GM12878 (cell line): ENCODE measurements at regions not wholly inside any gene's neighbourhood (a gene's known extent, or its start where the extent isn't known, plus 50 kb on each side); places are given as distances from the start of the nearest gene placed in this dataset.

Source experiments
- ATAC-seq: fragments of 200-7000 bp; cut with Tn5 transposase; 3 replicates; pipeline ENCODE4 v1.9.1; 2020; ENCODE audit warnings: mild to moderate bottlenecking, moderate library complexity
- BruUV-seq: library from RNA; stranded (reverse); fragments of 400-500 nt; replicated peaks from 2 replicates; lab custom pipeline; 2021; lab: Mats Ljungman, UMichigan
- CTCF ChIA-PET: fragments of 300-600 bp; sonication (Branson Sonifier 250); formaldehyde crosslinking; extraction: SDS; loops from one replicate; lab custom pipeline; 2021; ENCODE audit warnings: inconsistent platforms; lab: Yijun Ruan, JAX
- POLR2A ChIA-PET: fragments of 350-600 bp; formaldehyde crosslinking; extraction: SDS; loops from one replicate; lab custom pipeline; 2021; ENCODE audit warnings: inconsistent platforms; lab: Charles Lee
- RAD21 ChIA-PET: fragments of 300-600 bp; sonication (Branson Sonifier 250); formaldehyde crosslinking; loops from one replicate; lab custom pipeline; 2023; ENCODE audit warnings: antibody characterized with exemption; ENCODE audit not compliant: unreplicated experiment; lab: Charles Lee
- SMC1A ChIA-PET: fragments of 300-600 bp; sonication (Branson Sonifier 250); formaldehyde crosslinking; loops from one replicate; lab custom pipeline; 2023; ENCODE audit not compliant: unreplicated experiment, uncharacterized antibody; lab: Charles Lee
- DNase-seq: peaks from one replicate; pipeline ENCODE4 v3.0.0-alpha.2; 2011; ENCODE audit warnings: low read depth, low spot score
- FAIRE-seq: peaks from 3 replicates; lab custom pipeline; 2011; peaks lifted over from hg19 to GRCh38; lab: Jason Lieb, UNC
- H2AFZ ChIP-seq: 2 replicates; pipeline ENCODE4 v1.6.0; 2011; ENCODE audit warnings: low read depth, low read length, control low read depth; ENCODE audit not compliant: control insufficient read depth
- H3K27ac ChIP-seq: 2 replicates; pipeline ENCODE4 v1.5.1; 2011; ENCODE audit warnings: control low read depth; ENCODE audit not compliant: control insufficient read depth, insufficient read depth
- H3K27me3 ChIP-seq, 2 experiments: replicated peaks in 1 of 2; 2 replicates each; pipeline versions ENCODE4 v1.6.0 to v1.6.1; 2011; ENCODE audit warnings: low read length in 1 of 2; ENCODE audit not compliant: control insufficient read depth in 2 of 2, insufficient read depth in 2 of 2
- H3K36me3 ChIP-seq, 2 experiments: 2 replicates each; pipeline ENCODE4 v1.5.1; 2011; ENCODE audit warnings: low read length in 1 of 2; ENCODE audit not compliant: control insufficient read depth in 2 of 2, insufficient read depth in 2 of 2
- H3K4me1 ChIP-seq: 2 replicates; pipeline ENCODE4 v1.6.1; 2011; ENCODE audit warnings: mild to moderate bottlenecking, low read length, moderate library complexity, mixed read lengths; ENCODE audit not compliant: control insufficient read depth, insufficient read depth
- H3K4me2 ChIP-seq: 2 replicates; pipeline ENCODE4 v1.6.0; 2011; ENCODE audit warnings: control low read depth; ENCODE audit not compliant: control insufficient read depth, insufficient read depth
- H3K4me3 ChIP-seq: fragments of 200-600 bp; sonication (generic); 2 replicates; pipeline ENCODE4 v1.5.1; 2016
- H3K79me2 ChIP-seq: 2 replicates; pipeline ENCODE4 v1.6.0; 2011; ENCODE audit warnings: low read length; ENCODE audit not compliant: control insufficient read depth, insufficient read depth
- H3K9ac ChIP-seq: 2 replicates; pipeline ENCODE4 v1.8.0; 2011; ENCODE audit warnings: low read length, control low read depth, mixed read lengths; ENCODE audit not compliant: control insufficient read depth, insufficient read depth
- H3K9me3 ChIP-seq: replicated peaks from 3 replicates; pipeline ENCODE4 v1.5.1; 2011; ENCODE audit warnings: mild to moderate bottlenecking, low read length; ENCODE audit not compliant: control insufficient read depth, insufficient read depth
- H4K20me1 ChIP-seq: 2 replicates; pipeline ENCODE4 v1.6.0; 2011; ENCODE audit not compliant: control insufficient read depth, insufficient read depth
- CEBPZ ChIP-seq: fragments of 150-350 bp; IDR thresholded peaks from 2 replicates; pipeline ENCODE4 v1.6.1; 2016; ENCODE audit warnings: low read depth, low read length
- CREB1 ChIP-seq: IDR thresholded peaks from 2 replicates; pipeline ENCODE4 v1.6.1; 2012; ENCODE audit warnings: low read depth, mild to moderate bottlenecking, inconsistent platforms
- ETV6 ChIP-seq, 2 experiments: fragments of 450-650 bp in 1 of 2; IDR thresholded peaks in 1 of 2; conservative IDR thresholded peaks in 1 of 2; 2 replicates each; pipeline ENCODE4 v1.6.1; 2014; ENCODE audit warnings: antibody characterized with exemption in 1 of 2, borderline replicate concordance in 1 of 2, low read depth in 1 of 2, mild to moderate bottlenecking in 1 of 2, moderate library complexity in 1 of 2
- FOS ChIP-seq: IDR thresholded peaks from 3 replicates; pipeline ENCODE4 v1.6.1; 2011; ENCODE audit warnings: borderline replicate concordance; ENCODE audit not compliant: insufficient read length; ENCODE audit errors: extremely low read depth
- FOXM1 ChIP-seq: IDR thresholded peaks from 2 replicates; pipeline ENCODE4 v1.6.1; 2012; ENCODE audit warnings: low read depth, mild to moderate bottlenecking, inconsistent platforms, low read length, moderate library complexity
- IRF5 ChIP-seq: fragments of 450-650 bp; IDR thresholded peaks from 2 replicates; pipeline ENCODE4 v1.6.1; 2017; ENCODE audit warnings: borderline replicate concordance
- MTA2 ChIP-seq: fragments of 450-650 bp; IDR thresholded peaks from 2 replicates; pipeline ENCODE4 v1.6.1; 2016; ENCODE audit warnings: low read depth, mild to moderate bottlenecking, moderate library complexity
- MYB ChIP-seq: fragments of 150-350 bp; IDR thresholded peaks from 2 replicates; pipeline ENCODE4 v1.6.1; 2014; ENCODE audit warnings: mild to moderate bottlenecking, low read depth, low read length, borderline replicate concordance
- NBN ChIP-seq: fragments of 450-650 bp; IDR thresholded peaks from 2 replicates; pipeline ENCODE4 v1.6.1; 2016
- NFXL1 ChIP-seq: fragments of 450-650 bp; IDR thresholded peaks from 2 replicates; pipeline ENCODE4 v1.6.1; 2017; ENCODE audit warnings: antibody characterized with exemption, mild to moderate bottlenecking, borderline replicate concordance
- NR2C2 ChIP-seq: IDR thresholded peaks from 2 replicates; pipeline ENCODE4 v1.6.1; 2011; ENCODE audit warnings: borderline replicate concordance, low read depth; ENCODE audit not compliant: control insufficient read depth, insufficient read length
- PKNOX1 ChIP-seq: fragments of 450-650 bp; IDR thresholded peaks from 2 replicates; pipeline ENCODE4 v1.6.1; 2016; ENCODE audit warnings: mild to moderate bottlenecking
- RCOR1 ChIP-seq: conservative IDR thresholded peaks from 2 replicates; pipeline ENCODE4 v1.6.1; 2012; ENCODE audit warnings: low read depth, low read length, improper control_type of control experiment
- SREBF1 ChIP-seq: IDR thresholded peaks from 2 replicates; pipeline ENCODE4 v1.6.1; 2012; ENCODE audit warnings: mild to moderate bottlenecking, low read length
- TBL1XR1 ChIP-seq: IDR thresholded peaks from 2 replicates; pipeline ENCODE4 v1.6.1; 2012; ENCODE audit warnings: low read depth, low read length, improper control_type of control experiment
- ZSCAN29 ChIP-seq: fragments of 450-650 bp; IDR thresholded peaks from 2 replicates; pipeline ENCODE4 v1.6.1; 2017; ENCODE audit warnings: mild to moderate bottlenecking, moderate library complexity
- WGBS: methylation state at CpG from one replicate; pipeline ENCODE4 v1.1.6; 2016; ENCODE audit warnings: low lambda C conversion rate; ENCODE audit not compliant: insufficient replicate concordance, insufficient coverage; ENCODE audit errors: missing lambda C conversion rate; 5-methylcytosine and 5-hydroxymethylcytosine counted together
- in situ Hi-C: fragments of 300-500 bp; cut with MboI; formaldehyde crosslinking; loops from 9 replicates; pipeline ENCODE4 v1.14.3; 2018; ENCODE audit warnings: mixed read lengths
- intact Hi-C: fragments of 100-400 bp; cut with micrococcal nuclease; formaldehyde crosslinking; loops from one replicate; pipeline ENCODE4 v1.14.2; 2022; ENCODE audit not compliant: unreplicated experiment

GRCh38 chr11:92545906-92546471 is 321.4 kb downstream of the FAT3 start (continued):
- TF ChIP-seq CREB1 (no peak), RCOR1 (no peak), ZSCAN29 (no peak)

- BruUV-seq = no TSS peak
- Histone ChIP-seq H3K4me2 (no peak overlapping the region), H3K79me2 (no peaks in the 10 kb centered on the region), H3K4me3 (no peak overlapping the region), H3K27me3 (no peaks in the 10 kb centered on the region; a peak in 1 of 4 replicates), H3K4me1 (no peaks in the 10 kb centered on the region), H2AFZ (no peak overlapping the region), H4K20me1 (no peaks in the 10 kb centered on the region), H3K9ac (no peak overlapping the region), H3K27ac (no peak overlapping the region), H3K36me3 (no peaks in the 10 kb centered on the region), H3K9me3 (no peaks in the 10 kb centered on the region)
- intact Hi-C loops = no loop called here
- ChIA-PET POLR2A (no interaction called here), CTCF (no interaction called here), SMC1A (interaction anchor here (0.6 to 0.7 kb wide), 2 partner anchors 72 to 314 kb away, joined by 3 read pairs; no protein-coding TSS in a partner anchor), RAD21 (no interaction called here)
- no peak for DNase-seq
- FAIRE-seq = no peak
- no peak for ATAC-seq
- in situ Hi-C loops = no loop called here
- 15% methylated on average over 5 of the region's 5 CpGs for WGBS
- TF ChIP-seq SREBF1 (no peak), NR2C2 (no peak), FOXM1 (no peak), ETV6 (conservative IDR thresholded peaks at IDR 0.05 in 1 of 2, IDR thresholded peaks at IDR 0.05 in 1 of 2; ENCODE audit: borderline replicate concordance in 1 of 2, low read depth in 1 of 2) (no peak), ZSCAN29 (no peak), NFXL1 (no peak), MTA2 (no peak), FOS (no peak), TBL1XR1 (no peak), NBN (no peak), CEBPZ (no peak), PKNOX1 (no peak), MYB (no peak), IRF5 (no peak)
These were observed 322.0 kb downstream of the FAT3 start for GRCh38 chr11:92546603-92547002.
